RWPE1 (cell line): ENCODE measurements at regions not wholly inside any gene's neighbourhood (a gene's known extent, or its start where the extent isn't known, plus 50 kb on each side); places are given as distances from the start of the nearest gene placed in this dataset.

Experiments
- CTCF ChIA-PET: fragments of 350-600 bp; sonication (Branson Sonifier 250); formaldehyde crosslinking; extraction: SDS; loops from one replicate; lab custom pipeline; 2021; lab: Yijun Ruan, JAX
- POLR2A ChIA-PET: fragments of 400-600 bp; formaldehyde crosslinking; extraction: SDS; loops from one replicate; lab custom pipeline; 2020; ENCODE audit warnings: antibody characterized with exemption; ENCODE audit not compliant: low non-redundant PET; lab: Yijun Ruan, JAX
- DNase-seq: peaks from one replicate; pipeline ENCODE4 v3.0.0; 2012; ENCODE audit warnings: low spot score
- H3K27ac ChIP-seq: fragments of 450-650 bp; 2 replicates; pipeline ENCODE4 v1.5.1; 2017
- TF ChIP-seq, protein P1 (sequence below): fragments of 450-650 bp; conservative IDR thresholded peaks from 2 replicates; pipeline ENCODE4 v1.5.1; 2017; ENCODE audit warnings: low read depth, mild to moderate bottlenecking

DNA sequence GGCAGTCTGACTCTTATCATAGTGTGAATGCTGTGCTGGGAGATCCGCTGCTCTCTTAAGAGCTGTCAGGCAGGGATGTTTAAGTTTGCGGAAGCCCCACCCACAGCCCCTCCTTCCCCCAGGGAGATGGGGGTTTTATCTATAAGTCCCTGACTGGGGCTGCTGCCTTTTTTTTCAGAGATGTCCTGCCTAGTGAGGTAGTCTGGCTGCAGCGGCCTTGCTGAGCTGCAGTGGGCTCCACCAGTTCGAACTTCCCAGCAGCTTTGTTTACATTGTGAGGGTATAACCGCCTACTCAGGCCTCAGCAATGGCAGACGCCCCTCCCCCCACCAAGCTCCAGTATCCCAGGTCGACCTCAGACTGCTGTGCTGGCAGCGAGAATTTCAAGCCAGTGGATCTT, 75.7 kb upstream of the UST start:
- CTCF ChIA-PET: no interaction called here

GRCh38 chr6:148671952-148672351, 74.9 kb upstream of the UST start:
- CTCF ChIA-PET: no interaction called here
- no peak for DNase-seq
- TF ChIP-seq, protein P1, sequence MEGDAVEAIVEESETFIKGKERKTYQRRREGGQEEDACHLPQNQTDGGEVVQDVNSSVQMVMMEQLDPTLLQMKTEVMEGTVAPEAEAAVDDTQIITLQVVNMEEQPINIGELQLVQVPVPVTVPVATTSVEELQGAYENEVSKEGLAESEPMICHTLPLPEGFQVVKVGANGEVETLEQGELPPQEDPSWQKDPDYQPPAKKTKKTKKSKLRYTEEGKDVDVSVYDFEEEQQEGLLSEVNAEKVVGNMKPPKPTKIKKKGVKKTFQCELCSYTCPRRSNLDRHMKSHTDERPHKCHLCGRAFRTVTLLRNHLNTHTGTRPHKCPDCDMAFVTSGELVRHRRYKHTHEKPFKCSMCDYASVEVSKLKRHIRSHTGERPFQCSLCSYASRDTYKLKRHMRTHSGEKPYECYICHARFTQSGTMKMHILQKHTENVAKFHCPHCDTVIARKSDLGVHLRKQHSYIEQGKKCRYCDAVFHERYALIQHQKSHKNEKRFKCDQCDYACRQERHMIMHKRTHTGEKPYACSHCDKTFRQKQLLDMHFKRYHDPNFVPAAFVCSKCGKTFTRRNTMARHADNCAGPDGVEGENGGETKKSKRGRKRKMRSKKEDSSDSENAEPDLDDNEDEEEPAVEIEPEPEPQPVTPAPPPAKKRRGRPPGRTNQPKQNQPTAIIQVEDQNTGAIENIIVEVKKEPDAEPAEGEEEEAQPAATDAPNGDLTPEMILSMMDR: no peak
- H3K27ac ChIP-seq: no peak overlapping the region
- POLR2A ChIA-PET: no interaction called here

More for the DNA sequence above, 75.7 kb upstream of the UST start:
- POLR2A ChIA-PET: no interaction called here
- TF ChIP-seq, protein P1: no peak
- DNase-seq: no peak
- no peak overlapping the region for H3K27ac ChIP-seq

- no peak overlapping the region for H3K27ac ChIP-seq
- DNase-seq: no peak
- ChIA-PET CTCF (interaction anchor here (0.6 to 0.7 kb wide), 2 partner anchors 13 to 168 kb away, joined by 3 to 6 read pairs; no protein-coding TSS in a partner anchor), POLR2A (no interaction called here)
- TF ChIP-seq, protein P1: no peak
Measured at GRCh38 chr6:148674306-148674705, 72.5 kb upstream of the UST start.

DNA sequence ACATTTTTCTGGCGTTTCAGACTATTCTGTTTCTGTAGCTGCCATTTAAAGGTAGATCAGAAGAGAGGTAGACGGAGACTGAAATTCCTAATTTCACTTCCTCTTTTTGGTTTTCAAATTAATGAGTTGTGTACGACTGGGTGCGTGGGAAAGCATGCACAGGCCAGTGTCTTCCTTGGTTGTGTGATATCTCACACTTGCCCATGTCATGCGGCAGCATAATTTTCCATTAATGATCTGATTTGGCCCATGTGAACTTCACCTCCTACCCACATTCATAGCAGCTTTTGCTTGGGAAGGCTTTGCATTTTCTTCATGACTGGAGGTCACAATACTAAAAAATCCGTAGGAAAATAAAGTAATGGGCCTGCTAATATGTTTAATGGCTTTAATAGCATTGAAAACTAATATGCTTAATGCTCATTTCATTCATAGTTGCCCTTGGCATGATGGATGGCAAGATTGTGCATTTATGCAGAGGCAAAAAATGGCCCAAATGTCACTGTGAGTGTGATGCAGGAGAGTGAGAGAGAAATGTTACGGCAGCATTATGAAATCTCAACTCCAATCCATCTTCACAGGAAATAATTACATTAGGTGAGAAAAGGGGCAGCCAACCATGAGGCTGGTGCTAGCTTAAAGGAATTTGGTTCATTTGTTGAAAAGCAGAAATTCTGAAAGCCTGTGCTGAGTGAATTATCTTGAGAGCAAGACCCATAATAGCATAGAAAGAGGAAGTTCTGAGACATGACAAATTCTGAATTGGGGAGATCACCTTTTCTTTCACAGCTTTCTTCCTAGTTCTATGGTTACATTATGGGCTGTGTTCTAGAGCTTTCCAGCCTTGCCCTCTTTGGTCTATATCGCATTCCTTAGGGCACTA, 69.0 kb upstream of the UST start:
- ChIA-PET POLR2A (no interaction called here), CTCF (no interaction called here)
- TF ChIP-seq, protein P1: no peak
- no peak for DNase-seq
- no peak overlapping the region for H3K27ac ChIP-seq

- DNase-seq: no peak
- TF ChIP-seq, protein P1: no peak
- H3K27ac ChIP-seq: no peak overlapping the region
- ChIA-PET POLR2A (no interaction called here), CTCF (no interaction called here)
Measured at GRCh38 chr6:148678682-148679081, 68.1 kb upstream of the UST start.

GRCh38 chr6:148681666-148682065, 65.2 kb upstream of the UST start:
- TF ChIP-seq, protein P1: no peak
- CTCF ChIA-PET: interaction anchor here (0.6 kb wide), 2 partner anchors 92 to 145 kb away, joined by 3 read pairs; no protein-coding TSS in a partner anchor

More at GRCh38 chr6:148681666-148682065, 65.2 kb upstream of the UST start:
- DNase-seq: no peak
- H3K27ac ChIP-seq: no peak overlapping the region
- POLR2A ChIA-PET: no interaction called here
